ENCODE measurements at regions not wholly inside any gene's neighbourhood (a gene's known extent, or its start where the extent isn't known, plus 50 kb on each side); places are given as distances from the start of the nearest gene placed in this dataset.

DNA sequence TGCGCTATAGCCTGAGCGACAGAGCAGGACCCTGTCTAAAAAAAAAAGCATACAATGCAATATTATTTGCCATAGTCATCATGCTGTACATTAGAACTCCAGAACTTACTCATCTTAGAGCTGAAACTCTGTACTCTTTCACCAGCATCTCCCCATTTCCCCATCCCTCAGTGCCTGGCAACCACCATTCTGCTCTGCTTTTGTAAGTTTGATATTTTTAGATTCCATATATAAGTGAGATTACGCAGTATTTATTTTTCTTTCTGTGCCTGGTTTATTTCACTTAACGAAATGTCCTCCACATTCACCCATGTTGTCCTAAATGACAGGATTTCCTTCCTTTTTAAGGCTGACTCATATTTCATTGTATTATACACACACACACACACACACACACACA, 121.8 kb downstream of the BBS10 start:
- no peak for DNase-seq (ENCODE audit: low read depth in 4 of 4, low spot score in 3 of 4)

DNA sequence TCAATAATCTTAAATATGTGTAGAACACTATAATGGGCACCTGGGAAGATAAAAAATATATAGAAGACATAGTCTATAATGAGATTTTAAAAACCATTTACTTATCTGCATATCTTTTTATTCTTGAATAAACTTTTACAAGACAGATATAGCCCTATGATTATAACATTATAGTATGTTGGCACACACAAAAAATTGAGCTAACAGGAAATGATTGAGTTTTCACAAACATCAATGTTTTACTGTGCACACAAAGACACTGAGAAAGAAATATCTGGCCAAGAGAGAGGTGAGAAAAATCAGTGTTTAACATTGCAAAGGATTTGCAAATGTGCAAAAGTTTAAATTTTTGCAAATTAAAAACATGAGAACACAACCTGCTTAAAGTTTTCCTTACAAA, 124.3 kb downstream of the BBS10 start:
- no peak for DNase-seq (ENCODE audit: low read depth in 4 of 4, low spot score in 3 of 4)

DNA sequence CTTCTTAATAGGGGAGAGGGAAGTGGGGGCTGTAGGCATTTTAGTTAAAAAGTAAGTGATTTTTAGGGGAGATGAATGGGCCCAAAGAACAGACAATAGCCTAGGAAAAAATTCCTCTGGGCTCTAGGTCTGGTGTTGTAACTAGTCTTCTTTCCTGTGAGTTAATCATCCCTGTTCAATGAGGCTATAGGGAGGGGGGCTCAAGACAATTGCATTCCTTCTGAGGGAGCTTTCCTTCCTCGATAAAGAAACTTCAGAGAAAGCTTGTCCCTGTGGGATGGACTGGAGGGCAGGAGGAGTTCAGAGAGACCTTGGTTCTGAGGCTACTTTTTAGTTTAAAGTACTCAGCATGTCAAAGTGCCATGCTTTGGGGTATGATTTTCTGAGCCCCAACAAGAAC, 127.2 kb downstream of the BBS10 start:
- DNase-seq (ENCODE audit: low read depth in 4 of 4, low spot score in 3 of 4): no peak

DNA sequence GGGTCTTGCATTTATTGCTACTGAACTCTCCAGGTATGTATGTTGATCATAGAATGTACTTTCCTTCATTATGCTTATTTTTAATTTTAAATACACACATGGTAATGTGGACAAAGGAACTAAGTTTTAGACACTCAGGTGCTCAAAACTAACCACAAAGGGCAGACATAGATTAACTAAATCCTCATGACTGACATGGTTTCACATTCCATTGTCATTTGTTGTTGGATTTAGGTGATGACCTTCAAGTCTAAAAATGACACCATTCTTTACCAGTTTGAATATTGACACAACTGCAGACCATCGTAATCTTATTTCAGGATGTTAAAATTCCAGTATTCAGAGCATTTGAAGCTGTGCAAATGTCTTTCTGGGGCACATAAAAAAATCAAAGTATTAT, 128.4 kb downstream of the BBS10 start:
- no peak for DNase-seq (ENCODE audit: low read depth in 4 of 4, low spot score in 3 of 4)

DNA sequence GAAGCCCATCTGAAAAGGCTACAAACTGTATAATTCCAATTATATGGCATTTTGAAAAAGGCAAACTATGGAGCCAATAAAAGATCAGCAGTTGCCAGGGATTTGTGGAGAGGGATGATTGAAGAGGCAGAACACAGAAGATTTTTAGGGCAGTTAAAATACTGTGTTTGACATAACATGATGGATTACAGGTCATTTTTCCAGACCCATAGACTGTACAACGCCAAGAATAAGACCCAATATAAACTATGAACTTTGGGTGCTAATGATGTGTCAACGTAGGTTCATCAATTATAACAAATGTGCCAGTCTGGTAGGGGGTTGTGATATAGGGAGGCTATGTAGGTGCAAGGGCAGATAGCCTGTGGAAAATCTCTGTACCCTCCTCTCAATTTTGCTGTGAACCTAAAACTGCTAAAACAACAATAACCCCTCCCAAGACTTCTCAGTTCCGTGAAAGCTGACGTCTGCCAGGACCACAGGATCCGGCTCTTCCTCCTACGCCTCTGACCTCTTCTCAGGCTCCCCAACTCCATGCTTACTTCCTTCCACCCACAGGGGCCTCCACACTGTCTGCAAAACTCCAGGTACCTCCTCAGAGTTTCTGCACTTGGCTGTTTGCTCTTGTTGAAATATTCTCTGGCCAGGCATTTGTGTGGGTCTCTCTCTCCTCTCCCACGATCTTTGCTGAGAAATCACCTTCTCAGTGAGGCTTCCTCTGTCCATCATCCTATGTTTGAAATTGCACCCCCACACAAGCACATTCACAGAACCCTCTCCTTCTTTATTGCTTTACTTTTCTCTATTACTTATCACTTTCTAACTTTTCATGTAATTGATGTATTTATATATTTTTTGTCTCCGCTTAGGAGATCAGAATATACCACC, 131.4 kb downstream of the BBS10 start:
- no peak for DNase-seq (ENCODE audit: low read depth in 4 of 4, low spot score in 3 of 4)

DNA sequence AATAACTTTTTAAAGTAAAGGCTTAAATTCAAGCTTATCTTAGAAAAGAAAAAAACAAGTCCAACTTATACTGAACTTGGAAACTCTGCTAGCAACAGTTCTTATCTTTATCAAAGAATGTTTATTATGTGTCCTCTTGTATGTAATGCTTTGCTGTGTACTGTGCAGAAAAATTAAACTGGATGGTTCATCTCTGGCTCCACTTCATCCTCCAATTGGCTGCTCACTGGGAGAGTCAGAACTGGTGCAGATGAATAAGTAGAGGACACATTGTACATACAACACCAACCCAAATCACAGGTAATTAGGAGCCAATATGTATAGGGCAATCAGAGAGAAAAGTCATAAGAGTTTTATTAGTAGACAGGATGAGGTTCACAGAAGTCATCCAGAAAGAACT, 123.6 kb upstream of the NAP1L1 start:
- DNase-seq (ENCODE audit: low read depth in 4 of 4, low spot score in 3 of 4): no peak

DNA sequence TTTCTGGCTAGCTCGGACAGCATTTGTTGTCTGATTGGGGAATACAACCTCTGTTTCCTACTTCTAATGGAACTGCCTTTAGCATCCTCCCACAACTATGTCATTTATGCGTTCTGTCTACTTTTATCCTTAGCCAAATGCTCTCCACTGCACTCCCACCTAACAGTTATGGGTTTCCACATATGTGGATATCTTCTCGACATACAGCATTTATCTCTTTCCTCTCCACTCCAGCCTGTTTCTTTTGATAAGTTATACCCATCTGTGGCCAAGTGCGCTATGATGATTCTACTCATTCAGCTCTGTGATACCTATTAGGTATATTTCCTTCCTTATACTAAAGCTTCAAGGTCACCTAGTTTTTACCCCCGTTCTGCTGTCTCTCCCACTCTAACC, 122.2 kb upstream of the NAP1L1 start:
- DNase-seq (ENCODE audit: low read depth in 4 of 4, low spot score in 3 of 4): no peak

DNA sequence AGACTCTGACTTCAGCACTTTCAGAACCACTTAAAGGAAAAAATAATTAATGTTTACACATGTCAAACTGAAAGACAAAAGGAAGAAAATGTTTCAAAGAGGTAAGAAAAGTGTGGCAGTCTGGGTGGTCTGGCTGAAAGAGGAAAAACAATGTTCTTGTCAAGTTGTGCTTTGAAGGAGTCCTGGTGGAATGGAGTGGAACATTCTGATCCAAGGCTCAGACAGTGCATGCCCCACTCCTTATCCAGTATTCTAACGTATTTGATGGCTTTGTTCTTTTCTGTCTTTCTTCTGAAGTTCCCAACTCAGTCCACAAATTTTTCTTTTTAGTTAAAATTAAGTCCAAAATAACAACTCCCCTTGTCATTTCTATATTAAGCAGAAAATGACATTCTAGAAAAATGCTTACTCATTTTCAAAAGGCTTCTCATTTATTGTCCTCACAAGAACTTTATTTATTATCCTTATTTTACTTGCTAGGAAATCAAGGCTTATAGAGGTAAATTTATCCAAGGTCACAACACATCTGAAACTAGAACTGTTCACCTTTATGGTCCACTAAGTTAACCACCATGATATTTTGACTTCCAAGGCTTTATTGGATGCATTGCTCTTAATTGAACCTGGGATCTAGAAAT, 121.7 kb upstream of the NAP1L1 start:
- no peak for DNase-seq (ENCODE audit: low read depth in 4 of 4, low spot score in 3 of 4)

DNA sequence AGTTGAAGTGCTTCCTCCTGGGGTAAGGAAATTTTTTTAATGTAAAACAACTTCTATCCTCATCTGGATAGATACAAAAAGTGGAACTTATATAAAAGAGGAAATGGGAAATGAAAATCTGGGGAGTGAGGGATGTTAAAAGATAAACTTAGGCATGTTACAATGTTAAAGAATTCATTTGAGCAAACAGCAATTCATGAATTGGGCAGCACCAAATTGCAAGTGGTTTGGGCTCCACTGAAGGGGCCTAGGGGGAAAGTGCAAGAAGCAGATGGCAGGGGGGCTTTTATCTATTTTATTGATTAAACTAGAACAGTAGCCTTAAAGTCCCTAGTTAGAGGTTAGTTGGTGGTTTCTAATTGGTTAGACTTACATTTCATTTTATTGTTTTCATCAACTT, 118.1 kb upstream of the NAP1L1 start:
- no peak for DNase-seq (ENCODE audit: low read depth in 4 of 4, low spot score in 3 of 4)

DNA sequence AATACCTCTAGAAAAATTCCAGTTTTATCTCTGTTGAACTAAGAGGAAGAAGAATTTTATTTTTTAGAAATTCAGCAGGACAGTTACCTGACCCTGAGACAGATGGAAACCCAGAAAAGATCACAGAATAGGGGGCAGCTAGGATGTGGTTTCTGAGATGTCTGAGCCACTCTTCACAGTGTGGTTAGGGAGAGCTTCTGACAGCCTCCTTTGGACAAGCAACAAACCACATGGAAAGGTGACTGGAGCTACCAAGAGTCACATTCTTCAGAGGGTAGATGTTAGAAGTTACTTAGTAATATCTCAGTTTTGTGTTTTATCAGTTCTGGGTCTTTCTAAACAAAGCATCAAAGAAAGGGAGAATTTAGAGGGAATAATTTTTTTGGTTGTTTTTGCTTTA, 117.3 kb upstream of the NAP1L1 start:
- no peak for DNase-seq (ENCODE audit: low read depth in 4 of 4, low spot score in 3 of 4)

DNA sequence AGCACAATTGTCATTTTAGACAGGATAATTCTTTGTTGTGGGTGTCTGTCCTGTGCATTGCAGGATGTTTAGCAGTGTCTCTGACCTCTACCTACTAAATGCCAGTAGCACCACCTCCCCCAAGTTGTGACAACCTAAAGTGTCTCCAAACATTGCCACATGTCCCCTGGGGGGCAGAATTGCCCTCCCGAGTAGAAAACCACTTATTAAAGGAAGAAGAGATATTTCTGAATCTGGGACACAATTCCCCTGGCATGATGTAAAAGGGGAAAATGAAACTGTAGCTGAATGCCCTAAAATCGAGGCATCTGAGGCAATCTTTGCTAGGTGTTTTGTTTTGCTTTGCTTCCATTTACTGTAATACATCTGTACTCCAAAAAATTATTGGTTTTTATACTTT, 116.8 kb upstream of the NAP1L1 start:
- no peak for DNase-seq (ENCODE audit: low read depth in 4 of 4, low spot score in 3 of 4)

DNA sequence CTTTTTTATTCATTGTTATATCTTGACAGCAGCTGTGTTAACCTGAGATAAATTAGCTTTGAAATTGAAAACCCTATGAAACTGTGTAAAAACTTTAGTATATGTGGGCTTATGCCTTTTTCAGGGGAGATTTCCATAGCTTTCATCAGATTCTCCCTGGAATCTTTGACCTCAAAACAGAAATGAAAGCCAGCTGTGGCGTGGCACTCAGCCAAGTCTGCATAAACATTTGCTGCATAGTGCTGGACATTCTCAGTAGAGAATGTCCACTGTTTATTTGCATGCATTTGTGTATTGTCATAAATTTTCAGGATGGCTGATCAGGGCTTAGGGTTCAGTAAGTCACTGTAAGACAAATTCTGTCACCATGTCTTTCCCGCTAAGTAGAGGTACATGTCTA, 115.3 kb upstream of the NAP1L1 start:
- DNase-seq (ENCODE audit: low read depth in 4 of 4, low spot score in 3 of 4): no peak

DNA sequence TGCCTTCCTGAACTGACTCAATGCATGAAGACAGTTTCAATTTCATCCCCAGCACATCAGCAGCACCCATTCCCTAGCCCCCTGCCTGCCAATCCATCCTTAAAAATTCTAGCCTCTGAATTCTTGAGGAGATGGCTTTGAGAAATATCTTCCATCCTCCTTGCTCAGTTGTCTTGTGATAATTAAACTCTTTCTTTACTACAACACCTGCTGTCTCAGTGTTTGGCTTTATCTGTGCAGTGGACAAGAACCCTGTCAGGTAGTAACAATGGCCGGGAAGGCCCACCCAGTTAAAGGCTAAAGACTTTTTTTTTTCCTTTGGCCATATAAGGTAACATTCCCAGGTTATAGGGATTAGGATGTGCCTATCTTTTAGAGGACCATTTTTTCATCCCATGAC, 114.4 kb upstream of the NAP1L1 start:
- no peak for DNase-seq (ENCODE audit: low read depth in 4 of 4, low spot score in 3 of 4)

DNA sequence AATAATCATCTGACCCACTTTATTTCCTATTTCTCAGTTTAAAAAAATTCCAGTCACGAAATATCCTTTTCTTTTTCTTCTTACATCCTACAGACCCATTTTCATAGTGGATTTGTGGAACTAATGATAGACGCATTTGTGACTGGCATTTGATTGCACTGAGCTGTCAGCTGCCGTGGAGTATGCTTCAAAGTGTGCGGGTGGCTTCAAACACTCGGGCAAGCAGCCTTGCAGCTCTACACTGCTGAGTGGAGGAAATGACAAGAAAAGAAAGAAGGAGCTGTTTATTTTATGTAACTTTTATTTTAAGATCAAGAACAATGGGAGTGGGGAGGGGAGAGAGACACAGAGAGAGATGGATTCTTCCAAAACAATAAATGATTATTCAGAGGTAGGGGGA, 112.8 kb upstream of the NAP1L1 start:
- no peak for DNase-seq (ENCODE audit: low read depth in 4 of 4, low spot score in 3 of 4)

DNA sequence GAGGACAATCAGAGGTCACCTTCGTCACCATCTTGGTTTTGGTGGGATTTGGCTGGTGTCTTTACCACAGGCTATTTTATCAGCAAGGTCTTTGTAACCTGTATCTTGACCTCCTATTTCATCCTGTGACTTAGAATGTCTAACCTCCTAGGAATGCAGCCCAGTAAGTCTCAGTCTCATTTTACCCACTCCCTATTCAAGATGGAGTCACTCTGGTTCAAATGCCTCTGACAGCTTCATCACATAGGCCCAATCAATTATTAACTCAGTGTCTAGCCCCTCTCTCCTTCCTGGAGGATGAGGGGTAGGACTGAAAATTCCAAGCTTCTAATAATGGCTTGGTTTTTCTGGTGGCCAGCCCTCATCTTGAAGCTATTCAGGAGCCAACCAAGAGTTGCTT, 111.4 kb upstream of the NAP1L1 start:
- DNase-seq (ENCODE audit: low read depth in 4 of 4, low spot score in 3 of 4): no peak

DNA sequence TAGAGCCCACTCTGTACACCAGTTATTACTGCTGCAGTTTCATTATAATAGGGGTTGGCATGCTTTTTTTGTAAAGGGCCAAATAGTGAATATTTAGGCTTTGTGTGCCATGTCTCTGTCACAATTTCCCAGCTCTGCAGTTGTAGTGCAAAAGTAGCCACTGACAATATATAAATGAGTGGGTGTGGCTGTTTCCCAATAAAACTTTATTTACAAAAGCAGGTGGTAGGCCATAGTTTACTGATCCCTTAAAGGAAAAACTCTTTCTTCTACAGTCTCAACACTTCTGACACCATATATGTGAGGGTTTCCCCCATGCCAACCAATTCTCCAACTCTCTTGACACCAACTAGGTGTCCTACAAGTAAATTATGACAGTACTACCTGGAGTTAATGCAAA, 110.2 kb upstream of the NAP1L1 start:
- no peak for DNase-seq (ENCODE audit: low read depth in 4 of 4, low spot score in 3 of 4)

DNA sequence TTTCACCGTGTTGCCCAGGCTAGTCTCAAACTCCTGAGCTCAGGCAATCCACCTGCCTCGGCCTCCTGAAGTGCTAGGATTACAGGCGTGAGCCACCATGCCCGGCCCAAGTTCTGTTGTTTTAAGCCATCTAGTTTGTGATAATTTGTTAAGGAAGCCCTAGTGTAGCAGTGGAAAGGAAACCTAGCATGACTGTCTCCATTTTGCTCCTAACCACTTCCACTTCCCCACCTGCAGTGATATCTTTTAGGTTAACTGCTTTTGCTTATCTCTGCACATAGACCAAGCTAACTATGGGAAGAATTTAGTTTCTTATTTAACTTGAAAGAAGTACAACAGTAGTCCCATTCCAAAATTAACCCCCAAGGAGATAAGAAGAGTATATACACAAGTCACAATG, 109.5 kb upstream of the NAP1L1 start:
- DNase-seq (ENCODE audit: low read depth in 4 of 4, low spot score in 3 of 4): no peak

DNA sequence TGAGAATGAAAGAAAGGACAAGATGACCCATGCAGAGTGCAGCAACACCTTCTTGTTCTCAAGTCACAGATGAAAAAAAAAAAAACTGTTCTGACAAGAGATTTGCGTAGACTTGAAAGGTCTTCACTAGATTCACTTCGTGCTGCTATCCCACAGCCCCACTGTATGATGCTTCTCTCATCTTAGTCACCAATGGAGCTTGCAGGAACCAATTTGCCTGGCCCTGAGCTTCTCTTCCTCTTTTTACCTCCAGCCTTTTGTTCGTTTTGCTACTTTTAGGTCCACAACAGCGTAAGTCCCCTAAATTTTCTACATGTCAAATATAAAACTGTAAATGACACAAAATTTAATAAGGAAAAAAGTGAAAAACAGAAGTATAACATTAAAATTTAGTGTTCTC, 107.9 kb upstream of the NAP1L1 start:
- DNase-seq (ENCODE audit: low read depth in 4 of 4, low spot score in 3 of 4): no peak

DNA sequence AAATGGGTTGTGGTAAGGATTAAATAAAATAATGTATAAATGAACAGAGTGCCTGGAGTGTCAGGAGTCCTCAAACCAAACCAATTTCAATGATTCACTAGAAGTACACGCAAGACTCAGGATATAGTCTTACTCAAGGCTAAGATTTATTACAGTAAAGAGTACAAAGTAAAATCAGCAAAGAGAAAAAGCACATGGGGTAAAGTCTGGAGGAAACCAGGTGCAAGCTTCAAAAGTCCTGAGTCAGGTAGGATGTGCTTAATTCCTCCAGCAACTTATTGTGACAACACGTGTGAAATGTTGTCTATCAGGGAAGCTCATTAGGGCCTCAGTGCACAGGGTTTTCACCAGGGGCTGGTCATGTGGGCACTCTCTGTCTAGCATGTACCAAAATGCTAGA, 105.8 kb upstream of the NAP1L1 start:
- DNase-seq (ENCODE audit: low read depth in 4 of 4, low spot score in 3 of 4): no peak

DNA sequence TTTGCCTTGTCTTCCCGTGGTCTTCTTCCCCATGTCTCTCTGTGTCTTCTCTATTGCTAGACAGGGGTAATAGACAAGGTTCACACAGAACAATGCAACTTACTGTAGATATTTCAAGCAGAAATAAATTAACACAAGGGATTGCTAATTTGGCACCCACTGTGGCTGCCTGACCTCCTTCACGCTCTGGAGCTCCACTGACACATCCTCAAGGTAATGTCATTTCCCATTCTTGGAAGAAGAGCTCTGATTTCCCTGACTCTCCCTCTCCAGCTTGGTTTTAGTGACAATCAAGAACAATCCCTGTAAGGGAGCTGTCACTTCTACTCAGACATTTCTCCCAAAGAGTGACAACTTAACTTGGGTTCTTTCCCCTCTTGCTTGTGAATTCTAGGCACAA, 105.4 kb upstream of the NAP1L1 start:
- no peak for DNase-seq (ENCODE audit: low read depth in 4 of 4, low spot score in 3 of 4)

DNA sequence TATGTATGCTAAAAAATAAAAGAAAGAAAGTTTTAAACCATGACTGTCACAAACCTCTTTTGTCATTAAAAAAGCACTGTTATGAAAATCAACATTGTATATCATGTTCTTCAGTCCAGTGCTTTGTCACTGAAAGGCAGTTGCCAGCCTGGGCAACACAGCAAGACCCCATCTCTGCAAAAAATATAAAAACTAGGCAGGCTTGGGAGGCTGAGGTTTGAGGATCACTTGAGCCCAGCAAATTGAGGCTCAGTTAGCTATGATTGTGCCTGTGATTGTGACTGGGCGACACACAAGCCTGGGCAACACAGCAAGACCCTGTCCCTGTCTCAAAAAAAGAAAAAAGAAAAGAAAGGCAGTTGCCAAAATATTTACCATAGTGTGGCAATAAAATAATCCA, 102.7 kb upstream of the NAP1L1 start:
- no peak for DNase-seq (ENCODE audit: low read depth in 4 of 4, low spot score in 3 of 4)

DNA sequence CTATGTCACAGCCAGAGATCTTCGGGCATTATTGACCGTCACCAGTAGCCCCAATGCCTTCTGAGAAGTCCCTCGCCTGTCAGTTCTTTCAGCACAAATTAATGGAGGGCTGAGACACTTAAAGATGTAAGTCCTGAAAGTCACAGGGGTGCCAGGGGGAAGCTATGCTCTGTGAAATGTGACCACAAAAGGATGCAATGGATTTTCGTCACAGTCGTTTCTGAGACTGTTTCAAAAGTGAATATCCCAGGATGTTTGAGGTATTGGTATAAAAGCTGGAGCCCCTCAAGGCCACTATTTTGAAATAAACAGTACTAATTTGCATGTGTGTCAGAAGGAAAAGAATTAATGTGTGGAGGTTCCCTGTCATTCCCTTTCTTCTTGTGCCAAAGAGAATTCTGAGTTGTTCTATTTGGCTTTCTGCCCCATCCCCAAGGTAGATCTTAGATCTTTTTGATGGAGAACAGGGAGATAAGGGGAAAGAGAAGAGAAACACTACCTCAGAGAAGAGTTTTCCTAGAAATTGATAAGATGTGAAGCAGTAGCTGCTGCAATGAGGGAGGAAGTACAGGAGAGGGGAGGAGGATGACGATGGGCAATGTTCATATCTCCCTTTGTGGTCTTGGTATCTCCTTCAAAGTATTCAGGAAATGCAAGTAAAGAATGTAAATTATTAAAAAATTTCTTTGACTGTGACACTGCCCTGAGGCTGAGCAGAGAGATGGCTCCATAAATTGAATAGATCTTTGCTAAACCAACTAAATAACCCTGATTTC, 101.8 kb upstream of the NAP1L1 start:
- no peak for DNase-seq (ENCODE audit: low read depth in 4 of 4, low spot score in 3 of 4)
